Sigmoid colon (tissue), 6 donors: ENCODE measurements at regions not wholly inside any gene's neighbourhood (a gene's known extent, or its start where the extent isn't known, plus 50 kb on each side); places are given as distances from the start of the nearest gene placed in this dataset.

Experiments used
- DNase-seq: peaks from one replicate; pipeline ENCODE4 v3.0.0-alpha.2; 2019
- H3K27ac ChIP-seq, 4 donors: fragments of 200-600 bp; sonication (generic); one replicate each; pipeline ENCODE4 v1.5.1; 2016 to 2019; ENCODE audit warnings: mild to moderate bottlenecking in 1 of 4
- H3K27me3 ChIP-seq, 3 donors: fragments of 200-600 bp; sonication (generic); one replicate each; pipeline ENCODE4 v1.5.1; 2019; ENCODE audit warnings: mild to moderate bottlenecking in 1 of 3
- H3K36me3 ChIP-seq, 4 donors: fragments of 200-600 bp; sonication (generic); one replicate each; pipeline ENCODE4 v1.5.1; 2016 to 2019
- H3K4me1 ChIP-seq, 4 donors: fragments of 200-600 bp; sonication (generic); one replicate each; pipeline ENCODE4 v1.5.1; 2017 to 2019
- H3K4me3 ChIP-seq, 4 donors: fragments of 200-600 bp; sonication (generic); one replicate each; pipeline ENCODE4 v1.5.1; 2017 to 2019; ENCODE audit warnings: mild to moderate bottlenecking in 2 of 4, moderate library complexity in 1 of 4
- H3K9me3 ChIP-seq, 4 donors: fragments of 200-600 bp in 3 of 4; sonication (generic) in 3 of 4; one replicate each; pipeline versions ENCODE4 v1.5.1 to v1.6.1; 2013 to 2019
- EP300 ChIP-seq, 4 donors: sonication (generic); formaldehyde crosslinking; IDR thresholded peaks; one replicate each; pipeline ENCODE4 v1.6.1; 2017; ENCODE audit warnings: antibody characterized with exemption in 4 of 4
- POLR2A ChIP-seq, 2 donors: fragments of 450-650 bp; IDR thresholded peaks; one replicate each; pipeline ENCODE4 v1.6.1; 2016; ENCODE audit warnings: antibody characterized with exemption in 2 of 2, mild to moderate bottlenecking in 2 of 2, moderate library complexity in 2 of 2
- POLR2AphosphoS5 ChIP-seq, 4 donors: sonication (generic); formaldehyde crosslinking; IDR thresholded peaks; one replicate each; pipeline ENCODE4 v1.6.1; 2017; ENCODE audit warnings: antibody characterized with exemption in 4 of 4
- WGBS, 2 donors: extraction: QIAGEN DNeasy Blood & Tissue Kit; methylation state at CpG; one replicate each; pipeline ENCODE4 v1.1.7; 2013; 5-methylcytosine and 5-hydroxymethylcytosine counted together
- intact Hi-C: fragments of 100-400 bp; cut with DNase I; formaldehyde crosslinking; loops from one replicate; pipeline ENCODE4 v1.15.1; 2023
- TF ChIP-seq, protein P1 (sequence below), 4 experiments: fragments of 450-650 bp in 3 of 4; fragments of 200-600 bp in 1 of 4; IDR thresholded peaks; one replicate each; pipeline ENCODE4 v1.5.1; 2016 to 2019; ENCODE audit warnings: antibody characterized with exemption in 4 of 4, mild to moderate bottlenecking in 3 of 4, moderate library complexity in 2 of 4
- donor health status: healthy with polysubstance abuse.
- donor health status: healthy.

DNA sequence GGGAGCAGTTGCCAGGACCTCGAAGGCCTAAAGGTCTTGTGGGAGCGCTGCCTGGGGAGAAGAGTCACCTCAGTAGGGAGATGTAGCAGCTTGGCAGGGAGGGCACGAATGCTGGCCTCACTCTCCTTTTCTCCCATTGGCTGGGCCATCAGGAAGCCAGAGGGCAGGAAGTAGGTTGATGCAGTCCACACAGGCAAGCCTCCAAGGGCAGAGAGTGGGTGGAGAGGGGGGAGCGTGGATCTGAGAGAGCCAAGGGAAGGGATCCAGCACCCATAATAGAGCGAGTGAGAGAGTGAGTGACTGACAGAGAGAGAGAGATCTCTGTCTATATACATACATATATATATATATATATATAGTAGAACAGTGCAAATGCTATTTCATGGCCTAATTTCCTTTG, 215.3 kb upstream of the LRFN2 start:
- no peaks in the 10 kb centered on the region for H3K27me3 ChIP-seq
- DNase-seq, result no peak
- H3K4me1 ChIP-seq, result no peaks in the 10 kb centered on the region
- intact Hi-C loops, result no loop called here
- no peak overlapping the region for H3K27ac ChIP-seq
- TF ChIP-seq, protein P1, sequence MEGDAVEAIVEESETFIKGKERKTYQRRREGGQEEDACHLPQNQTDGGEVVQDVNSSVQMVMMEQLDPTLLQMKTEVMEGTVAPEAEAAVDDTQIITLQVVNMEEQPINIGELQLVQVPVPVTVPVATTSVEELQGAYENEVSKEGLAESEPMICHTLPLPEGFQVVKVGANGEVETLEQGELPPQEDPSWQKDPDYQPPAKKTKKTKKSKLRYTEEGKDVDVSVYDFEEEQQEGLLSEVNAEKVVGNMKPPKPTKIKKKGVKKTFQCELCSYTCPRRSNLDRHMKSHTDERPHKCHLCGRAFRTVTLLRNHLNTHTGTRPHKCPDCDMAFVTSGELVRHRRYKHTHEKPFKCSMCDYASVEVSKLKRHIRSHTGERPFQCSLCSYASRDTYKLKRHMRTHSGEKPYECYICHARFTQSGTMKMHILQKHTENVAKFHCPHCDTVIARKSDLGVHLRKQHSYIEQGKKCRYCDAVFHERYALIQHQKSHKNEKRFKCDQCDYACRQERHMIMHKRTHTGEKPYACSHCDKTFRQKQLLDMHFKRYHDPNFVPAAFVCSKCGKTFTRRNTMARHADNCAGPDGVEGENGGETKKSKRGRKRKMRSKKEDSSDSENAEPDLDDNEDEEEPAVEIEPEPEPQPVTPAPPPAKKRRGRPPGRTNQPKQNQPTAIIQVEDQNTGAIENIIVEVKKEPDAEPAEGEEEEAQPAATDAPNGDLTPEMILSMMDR (IDR thresholded peaks at IDR 0.05), result no peak
- TF ChIP-seq POLR2AphosphoS5 (IDR thresholded peaks at IDR 0.05) (no peak), EP300 (IDR thresholded peaks at IDR 0.05) (no peak), POLR2A (IDR thresholded peaks at IDR 0.05) (no peak)
- no peaks in the 10 kb centered on the region for H3K9me3 ChIP-seq
- 79 to 82% methylated on average over 5 of the region's 5 CpGs for WGBS, 2 donors
- H3K36me3 ChIP-seq, result no peaks in the 10 kb centered on the region
- H3K4me3 ChIP-seq, result no peak overlapping the region

DNA sequence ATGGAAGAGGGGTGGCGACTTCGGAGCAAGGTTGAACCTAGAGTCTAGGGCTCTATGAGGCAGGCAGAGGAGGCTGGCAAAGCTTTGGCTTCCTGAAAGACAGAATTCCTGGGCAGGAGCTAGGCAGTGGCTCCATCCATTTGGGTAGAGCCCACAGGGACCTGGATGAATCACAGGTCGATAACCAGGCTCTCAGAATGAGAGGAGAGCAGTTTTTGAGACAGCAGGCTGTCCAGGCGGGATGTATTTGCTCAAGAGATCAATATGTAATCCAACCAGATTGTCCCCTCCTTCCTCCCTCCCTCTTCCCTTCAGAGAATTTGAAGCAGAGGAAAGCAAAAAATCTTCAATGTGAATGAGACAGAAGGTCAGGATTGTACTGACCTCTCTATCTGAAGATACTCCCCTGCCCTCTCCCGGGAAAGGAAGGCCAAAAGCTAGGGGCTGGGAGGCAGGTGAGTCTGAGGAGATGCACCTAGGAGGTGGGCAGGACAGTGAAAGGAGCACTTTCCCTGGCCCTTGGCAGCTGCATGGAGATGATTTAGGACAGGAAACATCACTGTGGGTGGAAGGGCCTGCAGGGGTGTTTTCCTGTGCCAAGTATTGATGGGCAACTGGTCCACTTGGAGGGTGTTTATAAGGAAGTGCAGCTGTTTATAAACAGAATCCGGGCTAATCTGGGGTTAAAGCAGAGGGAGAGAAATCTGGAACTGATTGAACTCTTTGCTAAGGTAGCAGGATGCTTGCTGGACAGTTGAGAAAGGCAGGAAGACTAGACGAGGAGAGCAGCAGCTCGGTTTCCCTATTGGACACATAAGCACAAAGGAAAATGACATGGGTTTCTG, 212.4 kb upstream of the LRFN2 start:
- Histone ChIP-seq H3K27ac (no peak overlapping the region), H3K4me3 (no peak overlapping the region), H3K27me3 (no peaks in the 10 kb centered on the region), H3K36me3 (no peaks in the 10 kb centered on the region), H3K4me1 (no peaks in the 10 kb centered on the region), H3K9me3 (no peaks in the 10 kb centered on the region)
- intact Hi-C loops, result no loop called here
- DNase-seq, result no peak
- TF ChIP-seq EP300 (IDR thresholded peaks at IDR 0.05), result no peak
- TF ChIP-seq, protein P1 (IDR thresholded peaks at IDR 0.05), result no peak
- no peak for TF ChIP-seq POLR2A (IDR thresholded peaks at IDR 0.05)
- TF ChIP-seq POLR2AphosphoS5 (IDR thresholded peaks at IDR 0.05), result no peak
- WGBS, 2 donors, result 70 to 73% methylated on average over 8 of the region's 8 CpGs

DNA sequence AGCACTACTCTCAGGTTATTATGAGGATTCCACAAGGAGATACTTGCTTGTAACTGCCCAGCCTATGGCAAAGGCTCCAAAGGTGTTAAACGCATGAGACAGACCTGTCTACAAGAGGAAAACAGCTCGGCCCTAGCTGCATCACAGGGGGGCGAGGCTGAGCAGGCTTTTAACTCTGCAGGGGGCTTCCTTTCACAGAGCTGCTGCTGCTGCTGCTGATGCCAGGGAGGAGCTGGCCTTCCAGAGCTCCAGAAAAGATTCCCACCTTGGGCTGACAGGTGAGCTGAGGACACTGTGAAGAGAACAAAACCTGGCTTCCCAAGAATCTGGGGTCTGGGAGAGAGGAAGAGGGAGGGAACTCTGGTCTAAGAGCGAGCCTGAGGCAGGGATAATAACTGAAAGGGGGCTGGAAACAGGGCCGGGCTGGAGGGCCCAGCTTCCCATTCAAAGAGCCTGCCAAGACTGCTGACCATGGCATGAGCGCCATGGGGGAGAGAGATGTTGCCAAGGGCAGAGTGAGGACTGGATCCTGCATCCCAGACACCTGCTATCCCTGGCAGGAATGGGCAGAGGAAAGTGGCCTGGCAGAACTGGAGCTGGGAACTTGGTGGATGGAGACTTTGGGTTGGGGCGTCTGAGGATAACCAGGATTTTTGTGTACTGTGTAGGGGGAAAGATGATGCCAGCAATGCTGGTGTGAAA, 211.1 kb upstream of the LRFN2 start:
- intact Hi-C loops, result no loop called here
- no peak for TF ChIP-seq POLR2A (IDR thresholded peaks at IDR 0.05)
- TF ChIP-seq POLR2AphosphoS5 (IDR thresholded peaks at IDR 0.05), result no peak
- TF ChIP-seq, protein P1 (IDR thresholded peaks at IDR 0.05), result no peak
- TF ChIP-seq EP300 (IDR thresholded peaks at IDR 0.05), result no peak
- WGBS, 2 donors, result 86 to 89% methylated on average over 7 of the region's 7 CpGs
- Histone ChIP-seq H3K4me3 (no peak overlapping the region), H3K9me3 (no peaks in the 10 kb centered on the region), H3K27ac (no peak overlapping the region), H3K27me3 (no peaks in the 10 kb centered on the region), H3K4me1 (no peaks in the 10 kb centered on the region), H3K36me3 (no peaks in the 10 kb centered on the region)
- DNase-seq, result no peak

DNA sequence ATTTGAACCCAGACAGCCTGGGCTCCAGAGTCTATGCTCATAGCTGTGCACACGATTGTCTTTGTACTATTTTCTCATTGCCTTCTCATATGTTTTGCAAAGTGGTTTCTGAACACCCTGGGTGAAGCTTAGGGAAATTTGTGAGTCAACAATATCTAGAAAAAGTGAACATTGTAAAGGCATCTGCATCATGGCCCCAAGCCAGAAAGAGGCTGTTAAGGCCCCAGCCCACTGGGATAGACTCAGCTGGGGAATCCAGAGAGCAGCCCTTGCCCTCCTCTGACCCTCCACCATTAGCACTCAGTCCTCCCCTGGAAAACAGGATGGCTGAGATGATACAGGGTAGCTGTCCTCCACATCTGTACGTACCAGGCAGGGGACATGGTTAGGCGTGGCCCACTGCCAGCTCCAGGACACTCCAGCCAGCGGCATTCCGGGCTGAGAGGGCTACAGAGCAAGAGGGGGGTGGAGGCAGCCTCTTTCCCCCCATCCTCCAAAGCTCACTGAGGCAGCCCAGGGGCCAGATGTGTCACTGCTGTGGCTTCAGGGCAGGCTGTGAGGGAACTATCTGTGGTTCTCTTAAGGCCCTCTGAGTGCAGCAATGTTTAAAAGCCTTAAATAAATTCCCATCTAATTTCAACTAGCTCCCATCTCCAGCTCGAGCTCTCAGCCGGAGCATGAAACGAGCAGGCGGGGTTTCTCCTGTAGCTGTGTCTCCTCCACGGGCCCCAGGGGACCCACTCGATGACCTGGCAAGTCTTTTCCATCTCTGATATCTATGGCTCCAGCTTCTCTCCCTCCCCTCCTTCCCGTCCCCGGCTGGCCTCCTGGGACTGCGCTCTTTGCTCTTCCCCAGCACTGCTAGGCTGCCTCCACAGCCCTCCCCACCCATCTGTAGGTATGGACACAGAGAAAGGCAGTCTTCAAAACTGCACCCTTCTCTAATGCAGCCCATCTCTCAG, 209.4 kb upstream of the LRFN2 start:
- intact Hi-C loops, result no loop called here
- no peak for DNase-seq
- Histone ChIP-seq H3K4me3 (no peak overlapping the region), H3K27me3 (no peaks in the 10 kb centered on the region), H3K27ac (no peak overlapping the region), H3K4me1 (no peaks in the 10 kb centered on the region), H3K9me3 (no peaks in the 10 kb centered on the region), H3K36me3 (no peaks in the 10 kb centered on the region)
- 77 to 80% methylated on average over 14 of the region's 14 CpGs for WGBS, 2 donors
- TF ChIP-seq EP300 (IDR thresholded peaks at IDR 0.05) (no peak), POLR2AphosphoS5 (IDR thresholded peaks at IDR 0.05) (no peak), POLR2A (IDR thresholded peaks at IDR 0.05) (no peak)
- TF ChIP-seq, protein P1 (IDR thresholded peaks at IDR 0.05), result no peak
